ENCODE measurements at regions not wholly inside any gene's neighbourhood (a gene's known extent, or its start where the extent isn't known, plus 50 kb on each side); places are given as distances from the start of the nearest gene placed in this dataset.

DNA sequence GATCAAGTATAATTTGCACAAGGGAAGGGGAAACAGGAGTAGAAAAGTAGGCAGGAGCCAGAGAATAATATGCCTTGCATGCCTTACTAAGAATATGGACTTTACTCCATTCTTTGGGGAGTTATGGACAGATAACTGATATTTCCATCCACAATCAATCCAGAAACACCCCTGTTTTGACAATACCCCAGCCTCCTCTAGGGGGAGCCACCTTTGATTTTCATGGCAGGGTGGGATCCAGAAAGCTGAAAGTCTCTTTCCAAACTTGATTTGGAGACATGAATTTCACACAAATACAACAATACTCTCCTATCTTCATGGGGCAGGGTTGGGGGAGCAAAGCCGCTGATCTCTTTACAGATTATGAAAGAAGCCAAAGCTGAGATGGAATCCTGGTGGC, 404.1 kb downstream of the FOXA2 start:
- TF ChIP-seq POLR2A (IDR thresholded peaks at IDR 0.05; ENCODE audit: low read length) (no peak), GATA1 (IDR thresholded peaks at IDR 0.05; ENCODE audit: low read depth, low read length) (no peak)

Data from erythroblast (primary cell).